Breast epithelium (tissue), 3 donors: ENCODE measurements at regions not wholly inside any gene's neighbourhood (a gene's known extent, or its start where the extent isn't known, plus 50 kb on each side); places are given as distances from the start of the nearest gene placed in this dataset.

Experiments used
- POLR2A ChIP-seq: fragments of 450-650 bp; IDR thresholded peaks from one replicate; pipeline ENCODE4 v1.6.1; 2016; ENCODE audit warnings: antibody characterized with exemption, mild to moderate bottlenecking, moderate library complexity
- POLR2AphosphoS5 ChIP-seq, 3 donors: sonication (generic); formaldehyde crosslinking; IDR thresholded peaks; one replicate each; pipeline ENCODE4 v1.6.1; 2017; ENCODE audit warnings: antibody characterized with exemption in 3 of 3
- TF ChIP-seq, protein P1 (sequence below), 3 donors: fragments of 450-650 bp; IDR thresholded peaks; one replicate each; pipeline ENCODE4 v1.5.1; 2016 to 2017; ENCODE audit warnings: antibody characterized with exemption in 3 of 3, mild to moderate bottlenecking in 3 of 3, moderate library complexity in 3 of 3

DNA sequence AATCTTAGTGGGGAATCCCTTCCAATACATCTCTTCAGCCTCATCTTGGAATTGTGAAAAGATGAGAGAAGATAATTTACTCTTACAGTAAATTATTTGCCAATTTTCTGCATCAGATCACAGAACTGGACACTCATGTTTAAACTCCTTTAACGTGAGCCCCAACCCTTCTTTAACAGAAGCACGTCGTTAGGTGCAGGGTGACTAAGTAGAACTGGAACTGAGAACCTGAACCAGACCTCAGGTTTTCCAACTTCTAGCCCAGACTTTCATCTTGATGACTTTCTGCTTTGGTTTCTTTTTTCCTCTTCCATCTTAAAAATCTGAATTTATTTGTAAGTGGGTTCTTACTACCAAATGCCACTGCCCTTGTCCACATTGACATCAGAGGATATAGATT, 57.2 kb upstream of the LYZL2 start:
- TF ChIP-seq, protein P1, sequence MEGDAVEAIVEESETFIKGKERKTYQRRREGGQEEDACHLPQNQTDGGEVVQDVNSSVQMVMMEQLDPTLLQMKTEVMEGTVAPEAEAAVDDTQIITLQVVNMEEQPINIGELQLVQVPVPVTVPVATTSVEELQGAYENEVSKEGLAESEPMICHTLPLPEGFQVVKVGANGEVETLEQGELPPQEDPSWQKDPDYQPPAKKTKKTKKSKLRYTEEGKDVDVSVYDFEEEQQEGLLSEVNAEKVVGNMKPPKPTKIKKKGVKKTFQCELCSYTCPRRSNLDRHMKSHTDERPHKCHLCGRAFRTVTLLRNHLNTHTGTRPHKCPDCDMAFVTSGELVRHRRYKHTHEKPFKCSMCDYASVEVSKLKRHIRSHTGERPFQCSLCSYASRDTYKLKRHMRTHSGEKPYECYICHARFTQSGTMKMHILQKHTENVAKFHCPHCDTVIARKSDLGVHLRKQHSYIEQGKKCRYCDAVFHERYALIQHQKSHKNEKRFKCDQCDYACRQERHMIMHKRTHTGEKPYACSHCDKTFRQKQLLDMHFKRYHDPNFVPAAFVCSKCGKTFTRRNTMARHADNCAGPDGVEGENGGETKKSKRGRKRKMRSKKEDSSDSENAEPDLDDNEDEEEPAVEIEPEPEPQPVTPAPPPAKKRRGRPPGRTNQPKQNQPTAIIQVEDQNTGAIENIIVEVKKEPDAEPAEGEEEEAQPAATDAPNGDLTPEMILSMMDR (IDR thresholded peaks at IDR 0.05) = no peak
- no peak for TF ChIP-seq POLR2A
- TF ChIP-seq POLR2AphosphoS5 (IDR thresholded peaks at IDR 0.05) = no peak
